Muscle of arm (tissue), 1 donor: ENCODE measurements at regions not wholly inside any gene's neighbourhood (a gene's known extent, or its start where the extent isn't known, plus 50 kb on each side); places are given as distances from the start of the nearest gene placed in this dataset.

ENCODE experiments used
- DNase-seq: peaks from one replicate; pipeline ENCODE4 v3.0.0-alpha.2; 2013

GRCh38 chr4:156496797-156497196 lies 474.8 kb downstream of the PDGFC start:
- DNase-seq, result peak; percentile 7

- no peak for DNase-seq
Observed at GRCh38 chr4:156495836-156496235, 475.8 kb downstream of the PDGFC start.

DNA sequence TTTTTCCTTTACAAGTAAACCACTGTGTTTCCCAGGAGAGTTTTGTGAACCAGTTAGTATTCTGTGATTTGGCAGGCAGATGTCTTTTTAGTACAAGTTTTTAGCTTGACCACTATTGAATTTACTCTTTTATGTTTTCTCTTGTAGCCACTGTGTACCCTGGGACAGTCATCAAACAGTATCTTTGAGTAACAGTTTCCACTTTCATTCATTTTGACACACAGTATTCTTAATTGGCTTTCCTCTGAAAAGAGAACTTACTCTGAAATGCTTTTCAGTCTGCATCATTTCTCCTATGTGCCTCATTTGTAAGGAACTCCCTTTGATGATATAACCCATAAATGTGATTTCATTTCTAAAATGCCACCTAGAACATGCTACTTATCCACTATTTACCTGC lies 476.5 kb downstream of the PDGFC start:
- no peak for DNase-seq

GRCh38 chr4:156493858-156494257 lies 477.7 kb downstream of the PDGFC start:
- DNase-seq, result no peak

GRCh38 chr4:156487107-156487506 lies 484.5 kb downstream of the PDGFC start:
- no peak for DNase-seq

DNA sequence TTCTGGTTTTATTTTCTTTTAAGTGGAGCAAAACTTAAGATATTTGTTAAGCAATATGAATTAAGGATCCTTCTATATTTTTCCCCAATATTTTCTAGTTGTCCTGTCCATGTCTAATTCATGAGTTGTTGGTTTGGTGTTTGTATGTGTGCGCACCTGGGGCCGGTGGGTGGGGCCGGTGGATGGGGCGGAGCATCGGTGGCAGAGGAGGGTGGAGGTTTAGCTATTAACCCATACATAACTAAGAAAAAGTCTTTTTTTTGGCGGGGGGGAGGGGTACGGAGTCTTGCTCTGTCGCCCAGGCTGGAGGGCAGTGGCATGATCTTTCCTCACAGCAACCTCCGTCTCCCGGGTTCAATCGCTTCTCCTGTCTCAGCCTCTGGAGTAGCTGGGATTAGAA lies 489.8 kb downstream of the PDGFC start:
- no peak for DNase-seq

DNA sequence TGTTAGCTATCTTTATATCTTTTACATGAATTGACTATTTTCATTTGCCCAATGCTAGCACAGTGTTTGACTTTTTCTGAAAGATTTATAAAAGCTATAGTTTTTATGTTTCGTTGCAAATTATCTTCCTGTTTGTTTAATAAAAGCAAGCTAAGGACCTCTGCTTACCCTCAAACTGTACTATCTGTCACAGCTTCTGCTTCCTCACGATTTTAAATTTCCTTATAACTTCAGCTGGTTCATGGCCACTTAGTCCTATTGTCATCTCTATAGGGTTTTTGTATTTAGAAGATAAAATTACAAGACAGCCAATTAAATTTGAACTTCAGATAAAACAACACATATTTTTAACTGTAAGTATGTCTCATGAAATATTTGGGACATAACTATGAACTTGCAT lies 494.0 kb downstream of the PDGFC start:
- DNase-seq, result no peak

- DNase-seq, result no peak
Observed at GRCh38 chr4:156476359-156476758, 495.2 kb downstream of the PDGFC start.

- peak; percentile 35 for DNase-seq
Observed at GRCh38 chr4:156475322-156475721, 496.3 kb downstream of the PDGFC start.

DNA sequence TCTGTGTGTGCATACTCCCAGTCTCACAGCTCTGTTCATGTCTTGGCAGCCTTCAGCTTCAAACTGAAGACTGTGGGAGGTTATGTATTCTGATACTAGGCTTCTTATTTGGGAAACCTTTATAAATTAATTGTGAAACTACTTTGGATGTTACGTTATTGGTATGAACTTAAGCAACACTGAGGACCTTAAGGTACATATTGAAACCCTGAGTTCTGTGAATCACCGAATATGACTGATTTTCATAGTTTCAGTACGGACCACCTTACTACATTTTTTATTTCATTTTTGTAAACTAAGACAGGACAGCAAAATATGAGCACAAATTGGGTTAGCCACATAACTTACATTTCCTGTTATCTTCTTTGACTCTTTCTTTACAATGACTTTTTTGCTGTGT lies 498.4 kb downstream of the PDGFC start:
- no peak for DNase-seq

DNA sequence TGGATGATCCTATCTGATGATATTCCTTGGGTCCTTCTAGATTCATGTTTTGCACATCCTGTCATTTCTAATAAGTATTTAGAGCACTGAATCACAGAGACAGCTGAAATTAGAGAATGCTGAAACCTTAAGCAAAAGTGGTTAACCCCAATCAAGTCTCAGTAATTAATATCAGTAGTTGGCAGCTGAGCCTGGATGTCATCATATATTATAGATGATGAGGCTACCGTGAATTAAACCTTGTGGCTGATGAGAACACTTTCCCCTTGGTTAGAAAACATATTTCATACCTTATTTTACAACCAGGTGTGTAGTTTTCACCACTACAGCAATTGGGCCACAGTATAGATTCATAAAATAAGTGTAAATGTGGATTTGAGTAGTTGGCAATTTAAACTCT lies 499.0 kb downstream of the PDGFC start:
- no peak for DNase-seq

DNA sequence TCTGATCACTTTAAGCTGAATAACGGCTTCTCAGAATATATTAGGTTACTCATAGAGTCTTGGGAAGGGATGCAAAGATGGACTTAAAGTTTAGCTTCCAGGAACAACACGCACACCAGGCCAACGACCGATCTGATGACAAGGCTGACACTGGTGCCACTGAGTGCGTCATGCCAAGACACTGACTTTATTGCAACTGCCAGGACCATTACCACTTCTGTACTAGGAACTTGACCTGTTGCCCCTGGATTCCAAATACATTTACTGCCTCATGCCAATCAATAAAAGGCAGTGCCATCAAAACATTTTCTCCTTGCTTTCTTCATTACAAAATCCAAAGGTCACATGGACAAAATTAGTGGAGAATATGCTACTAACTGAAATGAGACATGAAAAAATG lies 505.9 kb upstream of the CTSO start:
- DNase-seq, result no peak

GRCh38 chr4:156456830-156457229 lies 503.2 kb upstream of the CTSO start:
- DNase-seq, result no peak

DNA sequence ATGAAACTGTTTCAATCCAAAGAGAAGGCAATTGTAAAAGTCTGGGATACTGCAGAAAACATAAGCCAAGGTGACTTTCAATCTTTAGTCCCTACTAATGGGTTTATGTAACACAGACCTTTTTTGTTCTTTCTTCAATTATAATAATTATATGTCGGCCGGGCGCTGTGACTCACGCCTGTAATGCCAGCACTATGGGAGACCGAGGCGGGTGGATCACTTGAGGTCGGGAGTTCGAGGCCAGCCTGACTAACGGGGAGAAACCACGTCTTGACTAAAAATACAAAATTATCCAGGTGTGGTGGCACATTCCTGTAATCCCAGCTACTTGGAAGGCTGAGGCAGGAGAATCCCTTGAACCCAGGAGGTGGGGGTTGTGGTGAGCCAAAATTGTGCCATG lies 489.8 kb upstream of the CTSO start:
- DNase-seq, result no peak

GRCh38 chr4:156442912-156443311 lies 489.2 kb upstream of the CTSO start:
- DNase-seq, result no peak

DNA sequence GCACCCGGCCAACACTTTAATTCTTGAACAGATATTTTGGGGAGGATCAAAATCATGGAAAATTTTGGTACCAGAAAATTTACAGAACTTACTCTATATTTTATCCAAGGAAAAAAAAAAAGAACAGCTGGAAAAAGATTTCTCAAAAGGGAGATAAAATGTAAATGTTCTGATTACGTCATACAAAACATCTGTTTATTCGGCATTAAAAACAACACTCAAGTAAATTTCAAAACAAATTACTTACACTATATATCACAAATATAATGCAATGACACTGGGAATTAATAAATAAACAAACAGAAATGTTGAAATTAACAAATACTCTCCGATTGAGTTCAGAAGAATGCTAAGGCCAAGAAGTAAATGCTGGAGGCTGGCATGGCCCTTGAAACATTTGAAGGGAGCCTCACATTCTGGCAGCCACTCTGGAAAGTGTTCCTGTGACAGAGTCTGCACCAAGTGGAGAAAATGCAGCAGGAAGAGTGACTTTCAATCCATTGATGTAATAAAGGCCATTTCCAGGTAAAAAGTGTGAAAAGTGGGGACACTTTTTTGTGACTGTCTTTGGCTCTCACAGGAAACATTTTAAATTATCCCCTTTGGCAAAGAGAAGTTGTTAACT lies 486.0 kb upstream of the CTSO start:
- peak; percentile 40 for DNase-seq

- DNase-seq, result no peak
Observed at GRCh38 chr4:156437666-156438065, 484.0 kb upstream of the CTSO start.

DNA sequence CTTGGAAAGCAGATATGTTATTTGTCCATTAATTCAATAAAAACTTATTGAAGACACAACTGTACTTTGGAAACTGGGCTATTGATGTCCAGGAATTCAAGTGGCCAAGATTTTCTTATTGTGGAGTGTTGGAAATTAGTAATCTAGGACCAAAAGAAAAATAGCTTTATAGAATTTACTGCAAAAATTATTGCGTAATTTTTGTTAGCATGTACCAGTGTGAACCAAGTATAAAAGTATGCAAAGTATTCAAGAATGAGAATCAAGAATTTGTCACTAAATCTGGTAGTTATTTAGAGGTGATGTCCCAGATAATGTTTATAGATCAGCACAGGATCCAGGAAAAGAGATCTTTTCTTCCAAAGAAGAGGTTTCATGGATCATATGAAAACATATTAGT lies 468.9 kb upstream of the CTSO start:
- DNase-seq, result no peak

GRCh38 chr4:156420623-156421022 lies 467.0 kb upstream of the CTSO start:
- DNase-seq, result peak; percentile 8

GRCh38 chr4:156419080-156419685 lies 465.5 kb upstream of the CTSO start:
- no peak for DNase-seq

- DNase-seq, result no peak
Observed at GRCh38 chr4:156414406-156414805, 460.7 kb upstream of the CTSO start.

DNA sequence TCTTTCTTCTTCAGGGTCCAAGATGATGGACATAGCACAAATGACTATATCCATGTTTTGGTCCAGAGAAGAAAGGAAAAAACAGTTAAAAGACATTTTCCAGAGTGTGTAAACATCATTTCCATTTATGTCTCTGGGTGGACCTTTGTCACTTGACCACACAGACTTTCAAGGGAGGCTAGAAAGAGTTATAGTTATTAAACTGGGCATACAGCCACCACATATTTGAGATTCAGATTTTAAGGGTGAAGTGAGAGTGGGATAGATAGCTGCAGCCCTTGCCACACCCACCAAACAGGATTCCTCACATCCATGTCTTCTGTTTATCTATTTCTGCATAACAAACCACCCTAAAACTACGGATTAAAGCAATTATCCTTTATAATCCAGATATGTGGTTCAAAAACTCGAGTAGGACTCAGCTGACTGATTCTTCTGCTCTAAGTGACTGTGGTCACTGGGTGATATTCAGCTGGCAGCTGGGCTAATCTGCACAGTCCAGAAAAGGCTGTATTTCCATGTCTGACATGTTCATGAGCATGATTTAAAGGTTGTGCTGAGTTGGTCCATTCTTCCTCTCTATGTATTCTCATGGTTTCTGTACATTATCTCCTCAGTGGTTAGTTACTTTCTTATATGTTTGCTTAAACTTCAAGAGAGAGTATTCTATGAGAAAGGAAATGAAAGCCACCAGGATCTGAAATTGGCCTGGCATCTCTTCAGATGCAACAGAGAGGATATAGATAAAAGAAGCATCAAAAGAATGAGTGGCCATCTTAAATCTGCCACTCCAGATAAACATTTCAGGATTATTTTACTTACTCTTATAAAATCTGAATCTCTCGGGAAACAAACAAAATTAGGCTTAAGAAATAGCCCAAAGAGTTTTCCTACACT lies 459.8 kb upstream of the CTSO start:
- DNase-seq, result no peak

DNA sequence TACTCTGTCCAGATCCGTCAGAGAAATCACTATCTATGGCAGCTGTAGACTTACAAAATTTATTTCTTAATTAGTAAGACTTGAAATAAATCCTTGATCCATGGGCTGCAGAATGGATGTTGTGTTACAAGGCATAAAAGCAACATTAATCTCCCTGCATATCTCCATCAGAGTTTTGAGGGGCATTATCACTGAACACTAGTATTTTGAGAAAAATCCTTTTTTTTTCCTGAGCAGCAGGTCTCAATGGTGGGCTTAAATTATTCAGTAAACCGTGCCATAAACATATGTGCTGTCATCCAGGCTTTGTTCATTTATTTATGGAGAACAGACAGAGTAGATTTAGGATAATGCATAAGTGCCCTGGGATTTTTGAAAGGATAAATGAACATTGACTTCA lies 457.9 kb upstream of the CTSO start:
- DNase-seq, result no peak
